Neural progenitor cell (in vitro differentiated cells): ENCODE measurements at regions not wholly inside any gene's neighbourhood (a gene's known extent, or its start where the extent isn't known, plus 50 kb on each side); places are given as distances from the start of the nearest gene placed in this dataset.

Experiments
- CTCF ChIP-seq: fragments of 200-600 bp; sonication (generic); IDR thresholded peaks from 2 replicates; pipeline ENCODE4 v1.5.1; 2017; ENCODE audit warnings: antibody characterized with exemption, mild to moderate bottlenecking
- EZH2phosphoT487 ChIP-seq: fragments of 200-600 bp; sonication (generic); IDR thresholded peaks from 2 replicates; pipeline ENCODE4 v1.6.1; 2017; ENCODE audit warnings: antibody characterized with exemption

GRCh38 chr13:62578402-62578801 is 1162.8 kb upstream of the PCDH20 start:
- TF ChIP-seq CTCF (no peak), EZH2phosphoT487 (no peak)
